Karpas-422 (cell line): ENCODE measurements at regions not wholly inside any gene's neighbourhood (a gene's known extent, or its start where the extent isn't known, plus 50 kb on each side); places are given as distances from the start of the nearest gene placed in this dataset.
"Not testable (repeated sequence)": the region's sequence is repeated elsewhere in the genome, so short reads cannot be mapped to it uniquely, and the experiment has no call there.

Source experiments
- DNase-seq: peaks from one replicate; pipeline ENCODE4 v3.0.0-alpha.2; 2015
- H2AFZ ChIP-seq: fragments of 200-600 bp; sonication (generic); 2 replicates; pipeline ENCODE4 v1.6.1; 2014; ENCODE audit warnings: antibody characterized with exemption, low read length, mixed read lengths
- H3K27ac ChIP-seq: fragments of 200-600 bp; sonication (generic); 2 replicates; pipeline ENCODE4 v1.5.1; 2014; ENCODE audit warnings: mild to moderate bottlenecking, low read length, moderate library complexity
- H3K27me3 ChIP-seq: fragments of 200-600 bp; sonication (generic); 2 replicates; pipeline ENCODE4 v1.6.1; 2014; ENCODE audit warnings: low read length, mixed read lengths
- H3K36me3 ChIP-seq: fragments of 200-600 bp; sonication (generic); 2 replicates; pipeline ENCODE4 v1.6.1; 2014; ENCODE audit warnings: low read length, mixed read lengths; ENCODE audit not compliant: insufficient read depth
- H3K4me1 ChIP-seq: fragments of 200-600 bp; sonication (generic); 2 replicates; pipeline ENCODE4 v1.6.1; 2014; ENCODE audit warnings: mild to moderate bottlenecking, low read length, mixed read lengths
- H3K4me2 ChIP-seq: fragments of 200-600 bp; sonication (generic); 2 replicates; pipeline ENCODE4 v1.6.1; 2014; ENCODE audit warnings: low read length, low read depth, mild to moderate bottlenecking; ENCODE audit not compliant: poor library complexity, severe bottlenecking
- H3K4me3 ChIP-seq: fragments of 200-600 bp; sonication (generic); 2 replicates; pipeline ENCODE4 v1.5.1; 2014; ENCODE audit warnings: mild to moderate bottlenecking, antibody characterized with exemption, low read length, mixed read lengths
- H3K79me2 ChIP-seq: fragments of 200-600 bp; sonication (generic); 2 replicates; pipeline ENCODE4 v1.6.1; 2014; ENCODE audit warnings: mild to moderate bottlenecking, low read length, mixed read lengths
- H3K9ac ChIP-seq: fragments of 200-600 bp; sonication (generic); 2 replicates; pipeline ENCODE4 v1.6.0; 2014; ENCODE audit warnings: low read length
- H3K9me2 ChIP-seq: fragments of 200-600 bp; sonication (generic), shearing (Covaris generic); replicated peaks from 2 replicates; pipeline ENCODE4 v1.6.0; 2014; ENCODE audit warnings: mild to moderate bottlenecking, low read length, moderate library complexity; ENCODE audit not compliant: insufficient read depth
- H3K9me3 ChIP-seq: fragments of 300-700, 200-600 bp; sonication (generic); 2 replicates; pipeline ENCODE4 v1.6.1; 2014; ENCODE audit warnings: low read length, mixed read lengths
- H4K20me1 ChIP-seq: fragments of 200-600 bp; sonication (generic); 2 replicates; pipeline ENCODE4 v1.6.1; 2014; ENCODE audit warnings: mild to moderate bottlenecking, antibody characterized with exemption, low read length, low read depth; ENCODE audit not compliant: insufficient read depth

GRCh38 chr14:27278341-27278740 is 680.5 kb upstream of the NOVA1 start:
- no peak overlapping the region for H3K9ac ChIP-seq
- no peak overlapping the region for H3K27ac ChIP-seq
- no peaks in the 10 kb centered on the region for H3K36me3 ChIP-seq
- H3K4me2 ChIP-seq, result no peak overlapping the region
- H2AFZ ChIP-seq, result no peak overlapping the region
- H3K9me2 ChIP-seq, result no peaks in the 10 kb centered on the region
- peaks cover 63% of the 10 kb centered on the region for H3K9me3 ChIP-seq
- H3K4me1 ChIP-seq, result no peaks in the 10 kb centered on the region
- H4K20me1 ChIP-seq, result no peaks in the 10 kb centered on the region
- no peaks in the 10 kb centered on the region for H3K27me3 ChIP-seq
- H3K4me3 ChIP-seq, result no peak overlapping the region; the same call in 1 of the 2 replicates
- no peak for DNase-seq
- H3K79me2 ChIP-seq, result no peaks in the 10 kb centered on the region

- Histone ChIP-seq H3K36me3 (no peaks in the 10 kb centered on the region), H3K27ac (no peak overlapping the region), H4K20me1 (no peaks in the 10 kb centered on the region), H3K9me3 (peaks cover 62% of the 10 kb centered on the region), H2AFZ (no peak overlapping the region), H3K4me3 (no peak overlapping the region), H3K4me1 (no peaks in the 10 kb centered on the region), H3K9ac (no peak overlapping the region), H3K27me3 (no peaks in the 10 kb centered on the region), H3K4me2 (no peak overlapping the region), H3K79me2 (no peaks in the 10 kb centered on the region), H3K9me2 (no peaks in the 10 kb centered on the region)
- DNase-seq, result no peak
These were observed 707.7 kb upstream of the NOVA1 start for GRCh38 chr14:27305441-27305945.

GRCh38 chr14:27312730-27313129 is 714.9 kb upstream of the NOVA1 start:
- H3K27ac ChIP-seq, H2AFZ ChIP-seq, H3K4me2 ChIP-seq, H3K9me2 ChIP-seq, H3K4me3 ChIP-seq, H4K20me1 ChIP-seq, H3K4me1 ChIP-seq, H3K9ac ChIP-seq, DNase-seq, H3K36me3 ChIP-seq, H3K79me2 ChIP-seq, H3K27me3 ChIP-seq: not testable (repeated sequence)
- H3K9me3 ChIP-seq, result peaks cover 64% of the 10 kb centered on the region

- Histone ChIP-seq H3K79me2 (no peaks in the 10 kb centered on the region), H3K27me3 (no peaks in the 10 kb centered on the region), H3K9me3 (peaks cover 66% of the 10 kb centered on the region), H2AFZ (no peak overlapping the region), H3K4me3 (no peak overlapping the region), H3K9ac (no peak overlapping the region), H4K20me1 (no peaks in the 10 kb centered on the region), H3K27ac (no peak overlapping the region), H3K4me2 (no peak overlapping the region), H3K4me1 (no peaks in the 10 kb centered on the region), H3K36me3 (no peaks in the 10 kb centered on the region), H3K9me2 (no peaks in the 10 kb centered on the region)
- no peak for DNase-seq
These were observed 716.4 kb upstream of the NOVA1 start for GRCh38 chr14:27314231-27314630.

- no peaks in the 10 kb centered on the region for H3K9me2 ChIP-seq
- no peak overlapping the region for H3K4me2 ChIP-seq
- no peak overlapping the region for H3K9ac ChIP-seq
- H3K27ac ChIP-seq, result no peak overlapping the region
- no peaks in the 10 kb centered on the region for H3K4me1 ChIP-seq
- H4K20me1 ChIP-seq, result no peaks in the 10 kb centered on the region
- H2AFZ ChIP-seq, result no peak overlapping the region
- no peaks in the 10 kb centered on the region for H3K27me3 ChIP-seq
- H3K79me2 ChIP-seq, result no peaks in the 10 kb centered on the region
- H3K4me3 ChIP-seq, result no peak overlapping the region
- no peak for DNase-seq
- H3K36me3 ChIP-seq, result no peaks in the 10 kb centered on the region
- H3K9me3 ChIP-seq, result peaks cover 65% of the 10 kb centered on the region
These were observed 717.6 kb upstream of the NOVA1 start for GRCh38 chr14:27315477-27315876.

- no peaks in the 10 kb centered on the region for H3K9me2 ChIP-seq
- no peak overlapping the region for H2AFZ ChIP-seq
- H3K4me1 ChIP-seq, result no peaks in the 10 kb centered on the region
- DNase-seq, result no peak
- H3K27me3 ChIP-seq, result no peaks in the 10 kb centered on the region
- no peak overlapping the region for H3K27ac ChIP-seq
- H3K4me2 ChIP-seq, result no peak overlapping the region
- no peak overlapping the region for H3K9ac ChIP-seq
- no peaks in the 10 kb centered on the region for H3K79me2 ChIP-seq
- peaks cover 63% of the 10 kb centered on the region for H3K9me3 ChIP-seq
- no peaks in the 10 kb centered on the region for H4K20me1 ChIP-seq
- no peak overlapping the region for H3K4me3 ChIP-seq
- H3K36me3 ChIP-seq, result no peaks in the 10 kb centered on the region
These were observed 718.1 kb upstream of the NOVA1 start for GRCh38 chr14:27315947-27316346.

- Histone ChIP-seq H2AFZ (no peak overlapping the region), H3K36me3 (no peaks in the 10 kb centered on the region), H3K27me3 (no peaks in the 10 kb centered on the region), H3K4me1 (no peaks in the 10 kb centered on the region), H4K20me1 (no peaks in the 10 kb centered on the region), H3K27ac (no peak overlapping the region), H3K9me3 (peaks cover 58% of the 10 kb centered on the region), H3K4me2 (no peak overlapping the region), H3K9ac (no peak overlapping the region), H3K79me2 (no peaks in the 10 kb centered on the region), H3K4me3 (no peak overlapping the region), H3K9me2 (no peaks in the 10 kb centered on the region)
- no peak for DNase-seq
These were observed 721.1 kb upstream of the NOVA1 start for GRCh38 chr14:27318774-27319420.

- H4K20me1 ChIP-seq, result no peaks in the 10 kb centered on the region
- no peaks in the 10 kb centered on the region for H3K27me3 ChIP-seq
- no peak for DNase-seq
- H3K36me3 ChIP-seq, result no peaks in the 10 kb centered on the region
- H3K4me3 ChIP-seq, result no peak overlapping the region
- H3K79me2 ChIP-seq, result no peaks in the 10 kb centered on the region
- no peaks in the 10 kb centered on the region for H3K4me1 ChIP-seq
- H2AFZ ChIP-seq, result no peak overlapping the region
- H3K9me2 ChIP-seq, result no peaks in the 10 kb centered on the region
- no peak overlapping the region for H3K4me2 ChIP-seq
- peaks cover 65% of the 10 kb centered on the region for H3K9me3 ChIP-seq
- no peak overlapping the region for H3K27ac ChIP-seq
- H3K9ac ChIP-seq, result no peak overlapping the region
These were observed 722.4 kb upstream of the NOVA1 start for GRCh38 chr14:27320261-27320660.
